HepG2 (cell line): ENCODE measurements at regions not wholly inside any gene's neighbourhood (a gene's known extent, or its start where the extent isn't known, plus 50 kb on each side); places are given as distances from the start of the nearest gene placed in this dataset.

Source experiments
- ATAC-seq: fragments of 200-7000 bp; cut with Tn5 transposase; 3 replicates; pipeline ENCODE4 v1.9.1; 2020; ENCODE audit warnings: mild to moderate bottlenecking, moderate library complexity
- BruUV-seq: library from RNA; stranded (reverse); fragments of 400-500 nt; replicated peaks from 2 replicates; lab custom pipeline; 2021; lab: Mats Ljungman, UMichigan
- CTCF ChIA-PET: fragments of 300-600 bp; formaldehyde crosslinking; extraction: SDS; loops from one replicate; lab custom pipeline; 2021; ENCODE audit warnings: low total read pairs, inconsistent platforms, low intra/inter-chr PET ratio; lab: Yijun Ruan, JAX
- POLR2A ChIA-PET: fragments of 350-600 bp; sonication (Branson Sonifier 250); formaldehyde crosslinking; loops from one replicate; lab custom pipeline; 2020; ENCODE audit warnings: antibody characterized with exemption, inconsistent platforms; lab: Yijun Ruan, JAX
- DNase-seq: peaks from one replicate; pipeline ENCODE4 v3.0.0-alpha.2; 2015; ENCODE audit warnings: low spot score
- FAIRE-seq: peaks from 3 replicates; lab custom pipeline; 2011; peaks lifted over from hg19 to GRCh38; lab: Jason Lieb, UNC
- H2AFZ ChIP-seq: one replicate; pipeline ENCODE4 v1.6.1; 2011; ENCODE audit warnings: low read length, inconsistent platforms
- H3K27ac ChIP-seq: fragments of 300-600 bp; 3 replicates; pipeline ENCODE4 v1.8.0; 2011; ENCODE audit warnings: mixed run types, mild to moderate bottlenecking, mixed read lengths, low read length, inconsistent platforms; ENCODE audit not compliant: insufficient read depth; ENCODE audit errors: extremely low read length
- H3K27me3 ChIP-seq, 2 experiments: fragments of 200-600 bp in 1 of 2; 2 replicates in 1 of 2; 3 replicates in 1 of 2; pipeline versions ENCODE4 v1.6.0 to v1.8.0; 2011; ENCODE audit warnings: low read length in 2 of 2, mild to moderate bottlenecking in 2 of 2, moderate library complexity in 2 of 2, inconsistent platforms in 1 of 2; ENCODE audit not compliant: insufficient read depth in 2 of 2, control insufficient read depth in 1 of 2
- H3K36me3 ChIP-seq, 2 experiments: fragments of 200-600 bp in 1 of 2; replicated peaks in 1 of 2; 2 replicates in 1 of 2; 3 replicates in 1 of 2; pipeline versions ENCODE4 v1.5.1 to v1.8.0; 2011; ENCODE audit warnings: low read length in 2 of 2, inconsistent platforms in 1 of 2; ENCODE audit not compliant: insufficient read depth in 2 of 2, control insufficient read depth in 1 of 2
- H3K4me1 ChIP-seq: 2 replicates; pipeline ENCODE4 v1.5.1; 2012; ENCODE audit warnings: low read length, inconsistent platforms; ENCODE audit not compliant: insufficient read depth
- H3K4me2 ChIP-seq: 2 replicates; pipeline ENCODE4 v1.6.0; 2011; ENCODE audit warnings: low read depth, low read length, inconsistent platforms
- H3K4me3 ChIP-seq, 3 experiments: fragments of 200-600 bp in 1 of 3; sonication (generic), shearing (Covaris generic) in 1 of 3; replicated peaks in 1 of 3; 2 replicates each; pipeline ENCODE4 v1.5.1; 2011 to 2016; ENCODE audit warnings: low read length in 3 of 3, inconsistent platforms in 2 of 3, low read depth in 2 of 3, mild to moderate bottlenecking in 2 of 3, control low read depth in 1 of 3, mixed read lengths in 1 of 3; ENCODE audit not compliant: insufficient read depth in 1 of 3
- H3K79me2 ChIP-seq: one replicate; pipeline ENCODE4 v1.6.1; 2011; ENCODE audit warnings: low read length, inconsistent platforms; ENCODE audit not compliant: insufficient read depth
- H3K9ac ChIP-seq: 2 replicates; pipeline ENCODE4 v1.6.0; 2011; ENCODE audit warnings: mild to moderate bottlenecking, low read depth, low read length, inconsistent platforms; ENCODE audit not compliant: insufficient read depth
- H3K9me3 ChIP-seq: 2 replicates; pipeline ENCODE4 v1.5.1; 2012; ENCODE audit warnings: mild to moderate bottlenecking, low read length
- H4K20me1 ChIP-seq: 2 replicates; pipeline ENCODE4 v1.6.0; 2011; ENCODE audit warnings: inconsistent platforms, mild to moderate bottlenecking, low read length, moderate library complexity; ENCODE audit not compliant: insufficient read depth
- CREM ChIP-seq, 2 experiments: sonication (generic) in 1 of 2; formaldehyde crosslinking in 1 of 2; IDR thresholded peaks; 2 replicates each; pipeline versions ENCODE4 v1.4.0 to v1.6.1; 2016 to 2020; ENCODE audit warnings: antibody characterized with exemption in 1 of 2, mild to moderate bottlenecking in 1 of 2, missing genetic modification reagents in 1 of 2
- FOXM1 ChIP-seq: sonication (generic); formaldehyde crosslinking; IDR thresholded peaks from 2 replicates; pipeline ENCODE4 v1.5.0; 2020; ENCODE audit warnings: missing genetic modification reagents
- KAT8 ChIP-seq: IDR thresholded peaks from 2 replicates; pipeline ENCODE4 v1.6.1; 2016; ENCODE audit warnings: missing genetic modification reagents, missing compliant biosample characterization
- KDM5A ChIP-seq: fragments of 200-600 bp; sonication (generic); IDR thresholded peaks from 2 replicates; pipeline ENCODE4 v1.7.0; 2018; ENCODE audit warnings: antibody characterized with exemption, mild to moderate bottlenecking, low read length, borderline replicate concordance
- NRL ChIP-seq: sonication (generic); formaldehyde crosslinking; IDR thresholded peaks from 2 replicates; pipeline ENCODE4 v1.5.0; 2020; ENCODE audit warnings: missing genetic modification reagents, mild to moderate bottlenecking, moderate library complexity, borderline replicate concordance
- RNF2 ChIP-seq: fragments of 450-650 bp; conservative IDR thresholded peaks from 2 replicates; pipeline ENCODE4 v1.6.1; 2016; ENCODE audit warnings: low read depth
- ZEB1 ChIP-seq: IDR thresholded peaks from 2 replicates; pipeline ENCODE4 v1.6.1; 2012; ENCODE audit warnings: mild to moderate bottlenecking, low read depth, inconsistent platforms; ENCODE audit not compliant: insufficient replicate concordance
- ZNF30 ChIP-seq: sonication (generic); formaldehyde crosslinking; IDR thresholded peaks from 2 replicates; pipeline ENCODE4 v1.5.0; 2020; ENCODE audit warnings: mild to moderate bottlenecking, missing genetic modification reagents
- ZNF761 ChIP-seq: sonication (generic); formaldehyde crosslinking; conservative IDR thresholded peaks from 2 replicates; pipeline ENCODE4 v1.4.0; 2020; ENCODE audit warnings: mild to moderate bottlenecking, missing genetic modification reagents
- WGBS: methylation state at CpG from one replicate; pipeline ENCODE4 v1.1.6; 2017; ENCODE audit warnings: low lambda C conversion rate; 5-methylcytosine and 5-hydroxymethylcytosine counted together
- in situ Hi-C: cut with HindIII; loops from 2 replicates; pipeline ENCODE4 v1.10.0; 2017; ENCODE audit warnings: low pct_unique_long_range_greater_than_20kb; ENCODE audit not compliant: extremely low pct_ligation_motif_present
- intact Hi-C: fragments of 100-400 bp; cut with micrococcal nuclease; formaldehyde crosslinking; loops from one replicate; pipeline ENCODE4 v1.10.0; 2022; ENCODE audit not compliant: unreplicated experiment
- TF ChIP-seq, protein P1 (sequence below): IDR thresholded peaks from 2 replicates; pipeline ENCODE4 v1.6.1; 2012; ENCODE audit warnings: low read length, improper control_type of control experiment
- TF ChIP-seq, protein P2 (sequence below): sonication (generic); formaldehyde crosslinking; conservative IDR thresholded peaks from 2 replicates; pipeline ENCODE4 v1.4.0; 2020; ENCODE audit warnings: mild to moderate bottlenecking, missing genetic modification reagents, moderate library complexity
- TF ChIP-seq, protein P3 (sequence below): sonication (generic); formaldehyde crosslinking; IDR thresholded peaks from 2 replicates; pipeline ENCODE4 v1.4.0; 2020; ENCODE audit warnings: missing genetic modification reagents, mild to moderate bottlenecking, borderline replicate concordance

DNA sequence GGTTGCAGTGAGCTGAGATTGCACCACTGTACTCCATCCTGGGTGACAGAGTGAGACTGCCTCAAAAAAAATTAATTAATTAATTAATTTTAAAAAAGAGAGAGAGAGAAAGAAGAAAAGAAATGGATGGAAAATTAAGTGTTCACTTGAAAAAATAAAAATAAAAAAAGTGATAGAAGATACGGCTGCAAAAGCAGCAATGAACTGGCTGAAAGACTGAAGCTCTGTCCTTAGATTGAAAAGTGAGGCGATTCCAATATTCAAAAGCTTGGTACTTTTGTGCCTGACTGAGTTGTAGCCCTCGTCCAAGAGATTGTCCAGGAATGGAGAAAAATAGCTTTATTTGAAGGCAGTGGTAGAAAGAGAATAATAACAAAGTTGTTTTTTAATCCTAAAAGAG, 154.6 kb downstream of the ADSS2 start:
- no peaks in the 10 kb centered on the region for H3K4me1 ChIP-seq
- H3K79me2 ChIP-seq = no peaks in the 10 kb centered on the region
- H2AFZ ChIP-seq = no peak overlapping the region
- no peak for FAIRE-seq
- no peak overlapping the region for H3K9ac ChIP-seq
- no peak overlapping the region for H3K4me2 ChIP-seq
- H4K20me1 ChIP-seq = no peaks in the 10 kb centered on the region
- H3K4me3 ChIP-seq = no peak overlapping the region
- H3K27ac ChIP-seq = no peak overlapping the region
- POLR2A ChIA-PET = no interaction called here
- no peak for ATAC-seq
- WGBS = 45% methylated on average over 3 of the region's 3 CpGs
- CTCF ChIA-PET = no interaction called here
- intact Hi-C loops = no loop called here
- no peak for DNase-seq
- H3K9me3 ChIP-seq = no peaks in the 10 kb centered on the region
- BruUV-seq = no TSS peak
- peaks cover 0 to 11% of the 10 kb centered on the region in 2 experiments; a peak in 2 of 5 replicates for H3K27me3 ChIP-seq
- in situ Hi-C loops = no loop called here
- H3K36me3 ChIP-seq = no peaks in the 10 kb centered on the region
- TF ChIP-seq KAT8 (CRISPR knock-in tag) (no peak), NRL (CRISPR knock-in tag) (no peak), ZEB1 (no peak), ZNF30 (no peak), KDM5A (no peak), RNF2 (no peak), FOXM1 (CRISPR knock-in tag) (no peak), ZNF761 (CRISPR knock-in tag) (no peak), CREM (IDR thresholded peaks at IDR 0.05) (no peak), CREM (CRISPR knock-in tag; IDR thresholded peaks at IDR 0.05) (no peak)
- TF ChIP-seq, protein P1, sequence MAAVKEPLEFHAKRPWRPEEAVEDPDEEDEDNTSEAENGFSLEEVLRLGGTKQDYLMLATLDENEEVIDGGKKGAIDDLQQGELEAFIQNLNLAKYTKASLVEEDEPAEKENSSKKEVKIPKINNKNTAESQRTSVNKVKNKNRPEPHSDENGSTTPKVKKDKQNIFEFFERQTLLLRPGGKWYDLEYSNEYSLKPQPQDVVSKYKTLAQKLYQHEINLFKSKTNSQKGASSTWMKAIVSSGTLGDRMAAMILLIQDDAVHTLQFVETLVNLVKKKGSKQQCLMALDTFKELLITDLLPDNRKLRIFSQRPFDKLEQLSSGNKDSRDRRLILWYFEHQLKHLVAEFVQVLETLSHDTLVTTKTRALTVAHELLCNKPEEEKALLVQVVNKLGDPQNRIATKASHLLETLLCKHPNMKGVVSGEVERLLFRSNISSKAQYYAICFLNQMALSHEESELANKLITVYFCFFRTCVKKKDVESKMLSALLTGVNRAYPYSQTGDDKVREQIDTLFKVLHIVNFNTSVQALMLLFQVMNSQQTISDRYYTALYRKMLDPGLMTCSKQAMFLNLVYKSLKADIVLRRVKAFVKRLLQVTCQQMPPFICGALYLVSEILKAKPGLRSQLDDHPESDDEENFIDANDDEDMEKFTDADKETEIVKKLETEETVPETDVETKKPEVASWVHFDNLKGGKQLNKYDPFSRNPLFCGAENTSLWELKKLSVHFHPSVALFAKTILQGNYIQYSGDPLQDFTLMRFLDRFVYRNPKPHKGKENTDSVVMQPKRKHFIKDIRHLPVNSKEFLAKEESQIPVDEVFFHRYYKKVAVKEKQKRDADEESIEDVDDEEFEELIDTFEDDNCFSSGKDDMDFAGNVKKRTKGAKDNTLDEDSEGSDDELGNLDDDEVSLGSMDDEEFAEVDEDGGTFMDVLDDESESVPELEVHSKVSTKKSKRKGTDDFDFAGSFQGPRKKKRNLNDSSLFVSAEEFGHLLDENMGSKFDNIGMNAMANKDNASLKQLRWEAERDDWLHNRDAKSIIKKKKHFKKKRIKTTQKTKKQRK = no peak
- TF ChIP-seq, protein P2, sequence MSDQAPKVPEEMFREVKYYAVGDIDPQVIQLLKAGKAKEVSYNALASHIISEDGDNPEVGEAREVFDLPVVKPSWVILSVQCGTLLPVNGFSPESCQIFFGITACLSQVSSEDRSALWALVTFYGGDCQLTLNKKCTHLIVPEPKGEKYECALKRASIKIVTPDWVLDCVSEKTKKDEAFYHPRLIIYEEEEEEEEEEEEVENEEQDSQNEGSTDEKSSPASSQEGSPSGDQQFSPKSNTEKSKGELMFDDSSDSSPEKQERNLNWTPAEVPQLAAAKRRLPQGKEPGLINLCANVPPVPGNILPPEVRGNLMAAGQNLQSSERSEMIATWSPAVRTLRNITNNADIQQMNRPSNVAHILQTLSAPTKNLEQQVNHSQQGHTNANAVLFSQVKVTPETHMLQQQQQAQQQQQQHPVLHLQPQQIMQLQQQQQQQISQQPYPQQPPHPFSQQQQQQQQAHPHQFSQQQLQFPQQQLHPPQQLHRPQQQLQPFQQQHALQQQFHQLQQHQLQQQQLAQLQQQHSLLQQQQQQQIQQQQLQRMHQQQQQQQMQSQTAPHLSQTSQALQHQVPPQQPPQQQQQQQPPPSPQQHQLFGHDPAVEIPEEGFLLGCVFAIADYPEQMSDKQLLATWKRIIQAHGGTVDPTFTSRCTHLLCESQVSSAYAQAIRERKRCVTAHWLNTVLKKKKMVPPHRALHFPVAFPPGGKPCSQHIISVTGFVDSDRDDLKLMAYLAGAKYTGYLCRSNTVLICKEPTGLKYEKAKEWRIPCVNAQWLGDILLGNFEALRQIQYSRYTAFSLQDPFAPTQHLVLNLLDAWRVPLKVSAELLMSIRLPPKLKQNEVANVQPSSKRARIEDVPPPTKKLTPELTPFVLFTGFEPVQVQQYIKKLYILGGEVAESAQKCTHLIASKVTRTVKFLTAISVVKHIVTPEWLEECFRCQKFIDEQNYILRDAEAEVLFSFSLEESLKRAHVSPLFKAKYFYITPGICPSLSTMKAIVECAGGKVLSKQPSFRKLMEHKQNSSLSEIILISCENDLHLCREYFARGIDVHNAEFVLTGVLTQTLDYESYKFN = no peak
- TF ChIP-seq, protein P3, sequence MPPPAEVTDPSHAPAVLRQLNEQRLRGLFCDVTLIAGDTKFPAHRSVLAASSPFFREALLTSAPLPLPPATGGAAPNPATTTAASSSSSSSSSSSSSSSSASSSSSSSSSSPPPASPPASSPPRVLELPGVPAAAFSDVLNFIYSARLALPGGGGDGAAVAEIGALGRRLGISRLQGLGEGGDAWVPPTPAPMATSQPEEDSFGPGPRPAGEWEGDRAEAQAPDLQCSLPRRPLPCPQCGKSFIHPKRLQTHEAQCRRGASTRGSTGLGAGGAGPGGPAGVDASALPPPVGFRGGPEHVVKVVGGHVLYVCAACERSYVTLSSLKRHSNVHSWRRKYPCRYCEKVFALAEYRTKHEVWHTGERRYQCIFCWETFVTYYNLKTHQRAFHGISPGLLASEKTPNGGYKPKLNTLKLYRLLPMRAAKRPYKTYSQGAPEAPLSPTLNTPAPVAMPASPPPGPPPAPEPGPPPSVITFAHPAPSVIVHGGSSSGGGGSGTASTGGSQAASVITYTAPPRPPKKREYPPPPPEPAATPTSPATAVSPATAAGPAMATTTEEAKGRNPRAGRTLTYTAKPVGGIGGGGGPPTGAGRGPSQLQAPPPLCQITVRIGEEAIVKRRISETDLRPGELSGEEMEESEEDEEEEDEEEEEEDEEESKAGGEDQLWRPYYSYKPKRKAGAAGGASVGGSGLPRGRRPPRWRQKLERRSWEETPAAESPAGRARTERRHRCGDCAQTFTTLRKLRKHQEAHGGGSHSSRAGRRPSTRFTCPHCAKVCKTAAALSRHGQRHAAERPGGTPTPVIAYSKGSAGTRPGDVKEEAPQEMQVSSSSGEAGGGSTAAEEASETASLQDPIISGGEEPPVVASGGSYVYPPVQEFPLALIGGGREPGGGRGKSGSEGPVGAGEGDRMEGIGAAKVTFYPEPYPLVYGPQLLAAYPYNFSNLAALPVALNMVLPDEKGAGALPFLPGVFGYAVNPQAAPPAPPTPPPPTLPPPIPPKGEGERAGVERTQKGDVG (CRISPR knock-in tag) = no peak
